Spleen (tissue), 7 donors: ENCODE measurements at regions not wholly inside any gene's neighbourhood (a gene's known extent, or its start where the extent isn't known, plus 50 kb on each side); places are given as distances from the start of the nearest gene placed in this dataset.

Experiments used
- CTCF ChIP-seq, 11 experiments: fragments of 200-600 bp in 7 of 11; fragments of 450-650 bp in 4 of 11; sonication (generic) in 4 of 11; IDR thresholded peaks in 8 of 11; conservative IDR thresholded peaks in 3 of 11; 1 replicate in 7 of 11; 2 replicates in 4 of 11; pipeline versions ENCODE4 v1.4.0 to v1.8.0; 2016 to 2021; ENCODE audit warnings: antibody characterized with exemption in 11 of 11, inconsistent platforms in 4 of 11, mild to moderate bottlenecking in 1 of 11
- POLR2AphosphoS5 ChIP-seq, 3 donors: sonication (generic); formaldehyde crosslinking; IDR thresholded peaks; one replicate each; pipeline ENCODE4 v1.5.1; 2017; ENCODE audit warnings: antibody characterized with exemption in 3 of 3
- donor health status: DM: no; HTN: no; CAD: no; lungs with moderate emphysema.
- donor health status: DM: no; HTN: no; CAD: no.
- donor health status: DM: no; HTN: no; CAD: no.

- TF ChIP-seq CTCF (IDR thresholded peaks at IDR 0.05 in 8 of 11, conservative IDR thresholded peaks at IDR 0.05 in 3 of 11) = no peak
- no peak for TF ChIP-seq POLR2AphosphoS5 (IDR thresholded peaks at IDR 0.05)
Observed at GRCh38 chr10:86598151-86598550, 56.2 kb upstream of the OPN4 start.
